ENCODE measurements at regions not wholly inside any gene's neighbourhood (a gene's known extent, or its start where the extent isn't known, plus 50 kb on each side); places are given as distances from the start of the nearest gene placed in this dataset.

DNA sequence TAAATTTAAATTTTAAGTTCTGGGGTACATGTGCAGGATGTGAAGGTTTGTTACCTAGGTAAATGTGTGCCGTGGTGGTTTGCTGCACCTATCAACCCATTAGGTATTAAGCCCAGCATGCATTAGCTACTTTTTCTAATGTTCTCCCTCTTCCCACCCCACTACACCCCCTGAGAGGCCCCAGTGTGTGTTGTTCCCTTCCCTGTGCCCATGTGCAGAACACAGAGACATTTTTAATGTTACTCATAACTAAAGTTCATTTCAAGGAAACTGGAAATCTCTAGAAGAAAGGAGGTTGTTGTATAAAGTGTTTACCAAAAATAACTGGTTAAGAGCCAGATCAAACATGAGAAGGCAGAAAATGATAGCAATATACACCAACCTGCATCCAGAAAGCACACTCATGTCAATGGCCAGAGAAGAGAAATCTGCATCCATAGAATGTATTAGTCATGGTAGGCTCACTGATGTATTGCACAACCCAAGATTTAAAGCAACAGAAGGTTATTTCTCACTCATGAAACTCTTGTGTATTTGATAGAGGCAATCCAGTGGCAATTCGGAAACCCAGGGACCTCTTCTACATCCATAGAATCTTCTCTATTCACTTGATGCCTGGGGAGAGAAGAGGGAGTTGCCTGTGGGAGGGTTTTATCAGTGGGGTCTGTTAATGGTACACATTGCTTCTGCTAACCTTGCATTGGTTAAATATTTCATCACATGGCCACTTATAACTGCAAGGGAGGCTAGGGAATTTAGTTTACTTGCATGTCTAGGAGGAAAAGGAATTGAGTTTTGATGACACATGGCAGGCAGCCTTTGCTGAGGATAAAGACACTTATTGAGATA is 321.9 kb upstream of the RASGRP1 start:
- TF ChIP-seq, protein P1, sequence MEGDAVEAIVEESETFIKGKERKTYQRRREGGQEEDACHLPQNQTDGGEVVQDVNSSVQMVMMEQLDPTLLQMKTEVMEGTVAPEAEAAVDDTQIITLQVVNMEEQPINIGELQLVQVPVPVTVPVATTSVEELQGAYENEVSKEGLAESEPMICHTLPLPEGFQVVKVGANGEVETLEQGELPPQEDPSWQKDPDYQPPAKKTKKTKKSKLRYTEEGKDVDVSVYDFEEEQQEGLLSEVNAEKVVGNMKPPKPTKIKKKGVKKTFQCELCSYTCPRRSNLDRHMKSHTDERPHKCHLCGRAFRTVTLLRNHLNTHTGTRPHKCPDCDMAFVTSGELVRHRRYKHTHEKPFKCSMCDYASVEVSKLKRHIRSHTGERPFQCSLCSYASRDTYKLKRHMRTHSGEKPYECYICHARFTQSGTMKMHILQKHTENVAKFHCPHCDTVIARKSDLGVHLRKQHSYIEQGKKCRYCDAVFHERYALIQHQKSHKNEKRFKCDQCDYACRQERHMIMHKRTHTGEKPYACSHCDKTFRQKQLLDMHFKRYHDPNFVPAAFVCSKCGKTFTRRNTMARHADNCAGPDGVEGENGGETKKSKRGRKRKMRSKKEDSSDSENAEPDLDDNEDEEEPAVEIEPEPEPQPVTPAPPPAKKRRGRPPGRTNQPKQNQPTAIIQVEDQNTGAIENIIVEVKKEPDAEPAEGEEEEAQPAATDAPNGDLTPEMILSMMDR (IDR thresholded peaks at IDR 0.05; ENCODE audit: insufficient read depth, low read depth, low read length) = no peak
- no peak for TF ChIP-seq EZH2 (IDR thresholded peaks at IDR 0.05; ENCODE audit: insufficient read depth, low read length)
